Neural cell (in vitro differentiated cells): ENCODE measurements at regions not wholly inside any gene's neighbourhood (a gene's known extent, or its start where the extent isn't known, plus 50 kb on each side); places are given as distances from the start of the nearest gene placed in this dataset.

Source experiments
- small RNA-seq, 3 experiments: library from RNA; depleted of rRNA; stranded (forward); fragments of <200 nt; gene quantifications; one replicate each; pipeline ENCODE3, GENCODE V24; 2012

Small RNA genes in the stretch of these regions (small RNA-seq; reads per million reads assigned to genes)
- gene AC110588.1 (0 reads per million in 3 experiments), gene RF00017 (0 reads per million in 3 experiments), gene RNA5SP401 (0 to 0.08 (median 0) reads per million in 3 experiments)
